ENCODE measurements at regions not wholly inside any gene's neighbourhood (a gene's known extent, or its start where the extent isn't known, plus 50 kb on each side); places are given as distances from the start of the nearest gene placed in this dataset.

DNA sequence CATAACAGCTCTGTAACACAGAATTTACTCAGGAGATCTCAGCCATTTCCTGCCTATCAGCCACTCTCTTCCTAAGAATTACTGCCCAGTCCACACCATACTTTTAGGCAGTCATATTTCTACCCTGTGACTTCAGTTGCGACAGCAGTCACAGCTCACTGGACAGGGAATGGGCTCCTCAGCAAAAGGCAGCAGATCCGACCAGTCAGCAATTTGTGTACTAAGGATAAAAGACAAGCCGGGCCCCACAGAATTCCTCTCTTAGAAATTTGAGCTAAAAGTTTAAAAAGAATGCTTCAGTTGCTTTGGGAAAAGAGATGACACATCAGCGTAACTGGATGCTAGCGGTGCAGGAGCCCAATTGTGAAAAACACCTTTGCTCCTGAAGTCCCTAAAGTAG lies 172.1 kb downstream of the ENC1 start:
- TF ChIP-seq, protein P1, sequence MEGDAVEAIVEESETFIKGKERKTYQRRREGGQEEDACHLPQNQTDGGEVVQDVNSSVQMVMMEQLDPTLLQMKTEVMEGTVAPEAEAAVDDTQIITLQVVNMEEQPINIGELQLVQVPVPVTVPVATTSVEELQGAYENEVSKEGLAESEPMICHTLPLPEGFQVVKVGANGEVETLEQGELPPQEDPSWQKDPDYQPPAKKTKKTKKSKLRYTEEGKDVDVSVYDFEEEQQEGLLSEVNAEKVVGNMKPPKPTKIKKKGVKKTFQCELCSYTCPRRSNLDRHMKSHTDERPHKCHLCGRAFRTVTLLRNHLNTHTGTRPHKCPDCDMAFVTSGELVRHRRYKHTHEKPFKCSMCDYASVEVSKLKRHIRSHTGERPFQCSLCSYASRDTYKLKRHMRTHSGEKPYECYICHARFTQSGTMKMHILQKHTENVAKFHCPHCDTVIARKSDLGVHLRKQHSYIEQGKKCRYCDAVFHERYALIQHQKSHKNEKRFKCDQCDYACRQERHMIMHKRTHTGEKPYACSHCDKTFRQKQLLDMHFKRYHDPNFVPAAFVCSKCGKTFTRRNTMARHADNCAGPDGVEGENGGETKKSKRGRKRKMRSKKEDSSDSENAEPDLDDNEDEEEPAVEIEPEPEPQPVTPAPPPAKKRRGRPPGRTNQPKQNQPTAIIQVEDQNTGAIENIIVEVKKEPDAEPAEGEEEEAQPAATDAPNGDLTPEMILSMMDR (conservative IDR thresholded peaks at IDR 0.05; ENCODE audit: low read length) = no peak
- TF ChIP-seq EZH2phosphoT487 (IDR thresholded peaks at IDR 0.05; ENCODE audit: borderline replicate concordance) = no peak
- H4K20me1 ChIP-seq (ENCODE audit: insufficient read depth, low read length, poor library complexity, severe bottlenecking) = no peaks in the 10 kb centered on the region
- no peaks in the 10 kb centered on the region for H3F3A ChIP-seq (ENCODE audit: low read depth)
- H3K36me3 ChIP-seq (ENCODE audit: insufficient read depth, low read length) = no peaks in the 10 kb centered on the region
- H3K79me2 ChIP-seq (ENCODE audit: insufficient read depth, low read length) = no peaks in the 10 kb centered on the region
- H3K4me2 ChIP-seq (ENCODE audit: low read depth, low read length, poor library complexity, severe bottlenecking) = no peak overlapping the region
- H2AFZ ChIP-seq (ENCODE audit: low read length) = peak overlapping the region; percentile 18; the same call in 1 of the 2 replicates
- no peaks in the 10 kb centered on the region for H3K27me3 ChIP-seq (ENCODE audit: insufficient read depth, low read length, poor library complexity, severe bottlenecking)
- no peaks in the 10 kb centered on the region for H3K9me2 ChIP-seq (replicated peaks; ENCODE audit: low read depth, low read length)
- no peaks in the 10 kb centered on the region for H3K9me3 ChIP-seq (ENCODE audit: insufficient read depth, low read depth, low read length)
- no peak overlapping the region for H3K9ac ChIP-seq (ENCODE audit: low read depth, low read length, poor library complexity, severe bottlenecking)
- H3K4me1 ChIP-seq (ENCODE audit: insufficient read depth, low read length, poor library complexity, severe bottlenecking) = no peaks in the 10 kb centered on the region
- H3K4me3 ChIP-seq (ENCODE audit: low read length, poor library complexity, severe bottlenecking) = no peak overlapping the region

GRCh38 chr5:74465724-74466123 lies 174.8 kb downstream of the ENC1 start:
- H3K9ac ChIP-seq (ENCODE audit: low read depth, low read length, poor library complexity, severe bottlenecking) = no peak overlapping the region
- no peaks in the 10 kb centered on the region for H3K9me3 ChIP-seq (ENCODE audit: insufficient read depth, low read depth, low read length)
- no peak overlapping the region for H2AFZ ChIP-seq (ENCODE audit: low read length)
- H3F3A ChIP-seq (ENCODE audit: low read depth) = no peaks in the 10 kb centered on the region
- no peaks in the 10 kb centered on the region for H3K4me1 ChIP-seq (ENCODE audit: insufficient read depth, low read length, poor library complexity, severe bottlenecking)
- no peaks in the 10 kb centered on the region for H3K27me3 ChIP-seq (ENCODE audit: insufficient read depth, low read length, poor library complexity, severe bottlenecking)
- no peak overlapping the region for H3K4me3 ChIP-seq (ENCODE audit: low read length, poor library complexity, severe bottlenecking)
- no peak for TF ChIP-seq EZH2phosphoT487 (IDR thresholded peaks at IDR 0.05; ENCODE audit: borderline replicate concordance)
- TF ChIP-seq, protein P1 (conservative IDR thresholded peaks at IDR 0.05; ENCODE audit: low read length) = no peak
- no peaks in the 10 kb centered on the region for H4K20me1 ChIP-seq (ENCODE audit: insufficient read depth, low read length, poor library complexity, severe bottlenecking)
- H3K36me3 ChIP-seq (ENCODE audit: insufficient read depth, low read length) = no peaks in the 10 kb centered on the region
- H3K79me2 ChIP-seq (ENCODE audit: insufficient read depth, low read length) = no peaks in the 10 kb centered on the region
- H3K9me2 ChIP-seq (replicated peaks; ENCODE audit: low read depth, low read length) = no peaks in the 10 kb centered on the region
- no peak overlapping the region for H3K4me2 ChIP-seq (ENCODE audit: low read depth, low read length, poor library complexity, severe bottlenecking)

- Histone ChIP-seq H4K20me1 (ENCODE audit: insufficient read depth, low read length, poor library complexity, severe bottlenecking) (no peaks in the 10 kb centered on the region), H3K27me3 (ENCODE audit: insufficient read depth, low read length, poor library complexity, severe bottlenecking) (no peaks in the 10 kb centered on the region), H3K79me2 (ENCODE audit: insufficient read depth, low read length) (no peaks in the 10 kb centered on the region), H2AFZ (ENCODE audit: low read length) (no peak overlapping the region), H3F3A (ENCODE audit: low read depth) (no peaks in the 10 kb centered on the region), H3K4me2 (ENCODE audit: low read depth, low read length, poor library complexity, severe bottlenecking) (no peak overlapping the region), H3K4me3 (ENCODE audit: low read length, poor library complexity, severe bottlenecking) (no peak overlapping the region), H3K4me1 (ENCODE audit: insufficient read depth, low read length, poor library complexity, severe bottlenecking) (no peaks in the 10 kb centered on the region), H3K9ac (ENCODE audit: low read depth, low read length, poor library complexity, severe bottlenecking) (no peak overlapping the region), H3K9me3 (ENCODE audit: insufficient read depth, low read depth, low read length) (no peaks in the 10 kb centered on the region), H3K9me2 (replicated peaks; ENCODE audit: low read depth, low read length) (no peaks in the 10 kb centered on the region), H3K36me3 (ENCODE audit: insufficient read depth, low read length) (no peaks in the 10 kb centered on the region)
- TF ChIP-seq EZH2phosphoT487 (IDR thresholded peaks at IDR 0.05; ENCODE audit: borderline replicate concordance) = no peak
- TF ChIP-seq, protein P1 (conservative IDR thresholded peaks at IDR 0.05; ENCODE audit: low read length) = no peak
Measured at GRCh38 chr5:74464512-74465209, 175.9 kb downstream of the ENC1 start.

All from Loucy (cell line).